ENCODE measurements at regions not wholly inside any gene's neighbourhood (a gene's known extent, or its start where the extent isn't known, plus 50 kb on each side); places are given as distances from the start of the nearest gene placed in this dataset.
"Not testable (repeated sequence)": the region's sequence is repeated elsewhere in the genome, so short reads cannot be mapped to it uniquely, and the experiment has no call there.

- no peak for DNase-seq (ENCODE audit: low read depth)
Observed at GRCh38 chr4:186814535-186815070, 90.9 kb upstream of the FAT1 start.

GRCh38 chr4:186819342-186820086 is 95.9 kb upstream of the FAT1 start:
- no peak for DNase-seq (ENCODE audit: low read depth)

GRCh38 chr4:186820391-186820891 is 96.8 kb upstream of the FAT1 start:
- peak; percentile 58 for DNase-seq (ENCODE audit: low read depth)

GRCh38 chr4:186823989-186824388 is 100.3 kb upstream of the FAT1 start:
- no peak for DNase-seq (ENCODE audit: low read depth)

GRCh38 chr4:186825069-186825468 is 101.4 kb upstream of the FAT1 start:
- DNase-seq (ENCODE audit: low read depth): no peak

- DNase-seq (ENCODE audit: low read depth): no peak
Observed at GRCh38 chr4:186826006-186826405, 102.3 kb upstream of the FAT1 start.

GRCh38 chr4:186826846-186827533 is 103.3 kb upstream of the FAT1 start:
- no peak for DNase-seq (ENCODE audit: low read depth)

GRCh38 chr4:186827534-186827897 is 103.9 kb upstream of the FAT1 start:
- no peak for DNase-seq (ENCODE audit: low read depth)

- DNase-seq (ENCODE audit: low read depth): no peak
Observed at GRCh38 chr4:186829097-186829496, 105.4 kb upstream of the FAT1 start.

- peak; percentile 50 for DNase-seq (ENCODE audit: low read depth)
Observed at GRCh38 chr4:186829740-186830449, 106.2 kb upstream of the FAT1 start.

- DNase-seq (ENCODE audit: low read depth): no peak
Observed at GRCh38 chr4:186831574-186831973, 107.9 kb upstream of the FAT1 start.

GRCh38 chr4:186832906-186833305 is 109.2 kb upstream of the FAT1 start:
- no peak for DNase-seq (ENCODE audit: low read depth)

- DNase-seq (ENCODE audit: low read depth): not testable (repeated sequence)
Observed at GRCh38 chr4:186837463-186837862, 113.8 kb upstream of the FAT1 start.

GRCh38 chr4:186838295-186838694 is 114.6 kb upstream of the FAT1 start:
- DNase-seq (ENCODE audit: low read depth): no peak

- DNase-seq (ENCODE audit: low read depth): peak; percentile 66
Observed at GRCh38 chr4:186839122-186840037, 115.7 kb upstream of the FAT1 start.

GRCh38 chr4:186840222-186840701 is 116.6 kb upstream of the FAT1 start:
- DNase-seq (ENCODE audit: low read depth): peak; percentile 81

- peak; percentile 69 for DNase-seq (ENCODE audit: low read depth)
Observed at GRCh38 chr4:186840771-186841301, 117.2 kb upstream of the FAT1 start.

- DNase-seq (ENCODE audit: low read depth): peak; percentile 68
Observed at GRCh38 chr4:186844059-186844681, 120.5 kb upstream of the FAT1 start.

- peak; percentile 84 for DNase-seq (ENCODE audit: low read depth)
Observed at GRCh38 chr4:186845137-186845842, 121.6 kb upstream of the FAT1 start.

- DNase-seq (ENCODE audit: low read depth): no peak
Observed at GRCh38 chr4:186846426-186846825, 122.8 kb upstream of the FAT1 start.

Data from RPMI7951 (cell line).